Breast epithelium (tissue), 3 donors: ENCODE measurements at regions not wholly inside any gene's neighbourhood (a gene's known extent, or its start where the extent isn't known, plus 50 kb on each side); places are given as distances from the start of the nearest gene placed in this dataset.

ENCODE experiments used
- POLR2A ChIP-seq: fragments of 450-650 bp; IDR thresholded peaks from one replicate; pipeline ENCODE4 v1.6.1; 2016; ENCODE audit warnings: antibody characterized with exemption, mild to moderate bottlenecking, moderate library complexity
- TF ChIP-seq, protein P1 (sequence below), 3 donors: fragments of 450-650 bp; IDR thresholded peaks; one replicate each; pipeline ENCODE4 v1.5.1; 2016 to 2017; ENCODE audit warnings: antibody characterized with exemption in 3 of 3, mild to moderate bottlenecking in 3 of 3, moderate library complexity in 3 of 3

DNA sequence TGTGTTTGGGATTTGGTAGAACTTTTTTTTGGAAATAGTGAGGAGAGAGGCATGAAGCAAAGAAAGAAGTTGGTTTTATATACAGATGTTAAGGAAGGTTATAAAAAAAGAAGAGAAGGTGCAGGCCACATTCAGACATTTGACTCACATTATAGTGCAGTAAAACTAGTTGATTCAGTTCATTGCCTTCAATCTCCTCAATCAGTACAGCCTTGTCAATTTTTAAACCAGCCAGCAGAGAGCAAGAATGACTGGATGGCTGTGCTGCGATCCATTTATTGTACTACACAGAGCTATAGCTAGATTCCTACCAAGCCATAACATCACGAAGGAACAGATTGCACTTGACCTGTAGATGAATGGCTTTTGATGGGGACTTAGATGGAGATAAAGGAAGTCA lies 79.7 kb upstream of the LSM6 start:
- TF ChIP-seq, protein P1, sequence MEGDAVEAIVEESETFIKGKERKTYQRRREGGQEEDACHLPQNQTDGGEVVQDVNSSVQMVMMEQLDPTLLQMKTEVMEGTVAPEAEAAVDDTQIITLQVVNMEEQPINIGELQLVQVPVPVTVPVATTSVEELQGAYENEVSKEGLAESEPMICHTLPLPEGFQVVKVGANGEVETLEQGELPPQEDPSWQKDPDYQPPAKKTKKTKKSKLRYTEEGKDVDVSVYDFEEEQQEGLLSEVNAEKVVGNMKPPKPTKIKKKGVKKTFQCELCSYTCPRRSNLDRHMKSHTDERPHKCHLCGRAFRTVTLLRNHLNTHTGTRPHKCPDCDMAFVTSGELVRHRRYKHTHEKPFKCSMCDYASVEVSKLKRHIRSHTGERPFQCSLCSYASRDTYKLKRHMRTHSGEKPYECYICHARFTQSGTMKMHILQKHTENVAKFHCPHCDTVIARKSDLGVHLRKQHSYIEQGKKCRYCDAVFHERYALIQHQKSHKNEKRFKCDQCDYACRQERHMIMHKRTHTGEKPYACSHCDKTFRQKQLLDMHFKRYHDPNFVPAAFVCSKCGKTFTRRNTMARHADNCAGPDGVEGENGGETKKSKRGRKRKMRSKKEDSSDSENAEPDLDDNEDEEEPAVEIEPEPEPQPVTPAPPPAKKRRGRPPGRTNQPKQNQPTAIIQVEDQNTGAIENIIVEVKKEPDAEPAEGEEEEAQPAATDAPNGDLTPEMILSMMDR (IDR thresholded peaks at IDR 0.05) = no peak
- TF ChIP-seq POLR2A = no peak
